Heart left ventricle (tissue), 16 donors: ENCODE measurements at regions not wholly inside any gene's neighbourhood (a gene's known extent, or its start where the extent isn't known, plus 50 kb on each side); places are given as distances from the start of the nearest gene placed in this dataset.
A peak's percentile ranks its signal among the peaks of the same experiment; 100 is the strongest.

Experiments used
- ATAC-seq, 4 donors: fragments of 200-7000 bp; cut with Tn5 transposase; one replicate each; pipeline ENCODE4 v1.9.1; 2020 to 2022; ENCODE audit warnings: moderate library complexity in 4 of 4, mild to moderate bottlenecking in 3 of 4, moderate number of reproducible peaks in 1 of 4
- DNase-seq, 5 donors: peaks; one replicate each; pipeline ENCODE4 v3.0.0-alpha.2; 2020
- H3K27ac ChIP-seq, 12 donors: fragments of 200-600 bp; sonication (generic) in 4 of 12; one replicate each; pipeline versions ENCODE4 v1.5.0 to v1.8.0; 2016 to 2022; ENCODE audit warnings: mild to moderate bottlenecking in 2 of 12
- H3K27me3 ChIP-seq, 9 donors: fragments of 200-600 bp; sonication (generic) in 2 of 9; one replicate each; pipeline versions ENCODE4 v1.5.1 to v1.8.0; 2016 to 2022; ENCODE audit warnings: mild to moderate bottlenecking in 3 of 9
- H3K36me3 ChIP-seq, 9 donors: fragments of 200-600 bp; sonication (generic) in 2 of 9; one replicate each; pipeline versions ENCODE4 v1.5.0 to v1.8.0; 2018 to 2022; ENCODE audit warnings: mild to moderate bottlenecking in 2 of 9
- H3K4me1 ChIP-seq, 12 donors: fragments of 200-600 bp; sonication (generic) in 4 of 12; one replicate each; pipeline versions ENCODE4 v1.5.0 to v1.8.0; 2016 to 2022; ENCODE audit warnings: mild to moderate bottlenecking in 3 of 12
- H3K4me3 ChIP-seq, 12 donors: fragments of 200-600 bp; sonication (generic) in 4 of 12; one replicate each; pipeline versions ENCODE4 v1.5.0 to v1.8.0; 2017 to 2022; ENCODE audit warnings: mild to moderate bottlenecking in 9 of 12, moderate library complexity in 4 of 12
- H3K9me3 ChIP-seq, 12 donors: fragments of 200-600 bp; sonication (generic) in 4 of 12; one replicate each; pipeline versions ENCODE4 v1.5.0 to v1.8.0; 2016 to 2022; ENCODE audit warnings: mild to moderate bottlenecking in 1 of 12
- CTCF ChIP-seq, 12 donors: fragments of 200-600 bp; sonication (generic) in 4 of 12; IDR thresholded peaks; one replicate each; pipeline versions ENCODE4 v1.5.0 to v1.8.0; 2018 to 2022; ENCODE audit warnings: antibody characterized with exemption in 12 of 12, mild to moderate bottlenecking in 5 of 12
- POLR2A ChIP-seq, 2 donors: fragments of 450-650 bp; IDR thresholded peaks; one replicate each; pipeline ENCODE4 v1.6.1; 2017; ENCODE audit warnings: antibody characterized with exemption in 2 of 2, mild to moderate bottlenecking in 2 of 2, moderate library complexity in 2 of 2
- WGBS, 4 donors: extraction: QIAGEN DNeasy Blood & Tissue Kit in 2 of 4; methylation state at CpG; one replicate each; pipeline versions ENCODE4 v1.1.5 to v1.1.7; 2013 to 2018; 5-methylcytosine and 5-hydroxymethylcytosine counted together
- intact Hi-C, 10 donors: fragments of 100-400 bp; cut with DNase I; formaldehyde crosslinking; loops; one replicate each; pipeline versions ENCODE4 v1.11.1 to v1.14.2; 2022
- donor health status: ischemic (EF 13 %, LVEDD 7.1; RV severe dilation, severe dysfunction).
- donor health status: healthy with polysubstance abuse.
- donor health status: DM: no; HTN: yes; CAD: no.
- donor health status: DM: no; HTN: no; CAD: no.
- donor health status: ischemic (EF 25% LVEDD 6.9; RV normal size, moderate dysfunction).
- donor health status: ischemic (EF 25% LVEDD 5.7; RV mildly dilated, moderate dysfunction).
- donor health status: healthy.
- donor health status: DM: yes; HTN: yes; CAD: no.
- donor health status: ischemic (EF 35%, LVEDD 5.7; RV mildly dilated, moderate dysfunction).
- donor health status: nonischemic (EF 11% LVEDD 7.7; RV severe dilation, severe dysfunction).
- donor health status: DM: yes; HTN: yes; CAD: no.
- donor health status: PGD.
- donor health status: ischemic (EF 29% LVEDD 5.4; RV normal size, mild dysfunction).
- donor health status: nonischemic (EF 23%, LVEDD 6.1; RV moderate dilation, normal function).

- intact Hi-C loops, result loop anchor here in 2 of 10 donors (10.0 kb wide), 2 partner anchors 125 to 145 kb away; no protein-coding TSS in a partner anchor
Observed at GRCh38 chr9:1939926-1940368, 75.2 kb upstream of the SMARCA2 start.

GRCh38 chr9:1941989-1942388, 73.2 kb upstream of the SMARCA2 start:
- no peak for ATAC-seq

More at GRCh38 chr9:1939926-1940368, 75.2 kb upstream of the SMARCA2 start:
- Histone ChIP-seq H3K36me3 (no peaks in the 10 kb centered on the region), H3K4me1 (no peaks in the 10 kb centered on the region), H3K27ac (no peak overlapping the region), H3K27me3 (no peaks in the 10 kb centered on the region), H3K9me3 (no peaks in the 10 kb centered on the region), H3K4me3 (no peak overlapping the region)
- TF ChIP-seq CTCF (IDR thresholded peaks at IDR 0.05) (peak; percentile 17 to 59 (median 49)), POLR2A (IDR thresholded peaks at IDR 0.05) (no peak)
- DNase-seq (no peak), ATAC-seq (peak in 1 of 4 donors; percentile 63)
- WGBS, 4 donors, result 47 to 57% (median 52%) methylated on average over 7 of the region's 7 CpGs

GRCh38 chr9:1946526-1947283, 68.4 kb upstream of the SMARCA2 start:
- Histone ChIP-seq H3K4me3 (no peak overlapping the region), H3K9me3 (no peaks in the 10 kb centered on the region), H3K36me3 (no peaks in the 10 kb centered on the region), H3K4me1 (no peaks in the 10 kb centered on the region), H3K27ac (no peak overlapping the region), H3K27me3 (peaks cover 0 to 5% (median 0%) of the 10 kb centered on the region in 9 donors)
- ATAC-seq (no peak), DNase-seq (no peak)
- no peak for TF ChIP-seq POLR2A (IDR thresholded peaks at IDR 0.05)
- TF ChIP-seq CTCF (IDR thresholded peaks at IDR 0.05), result no peak
- 84 to 87% (median 86%) methylated on average over 7 of the region's 7 CpGs for WGBS, 4 donors
- intact Hi-C loops, result loop anchor here in 2 of 10 donors (10.0 kb wide), 2 partner anchors 118 to 138 kb away; no protein-coding TSS in a partner anchor

More at GRCh38 chr9:1941989-1942388, 73.2 kb upstream of the SMARCA2 start:
- H3K36me3 ChIP-seq, result no peaks in the 10 kb centered on the region
- peak in 7 of 12 donors; percentile 7 to 29 (median 24) for TF ChIP-seq CTCF (IDR thresholded peaks at IDR 0.05)
- TF ChIP-seq POLR2A (IDR thresholded peaks at IDR 0.05), result no peak
- H3K4me3 ChIP-seq, result no peak overlapping the region
- intact Hi-C loops, result loop anchor here in 2 of 10 donors (10.0 kb wide), 2 partner anchors 123 to 143 kb away; no protein-coding TSS in a partner anchor
- no peaks in the 10 kb centered on the region for H3K4me1 ChIP-seq
- H3K9me3 ChIP-seq, result no peaks in the 10 kb centered on the region
- no peaks in the 10 kb centered on the region for H3K27me3 ChIP-seq
- WGBS, 4 donors, result 72 to 79% (median 74%) methylated on average over 3 of the region's 3 CpGs
- H3K27ac ChIP-seq, result no peak overlapping the region
- no peak for DNase-seq

GRCh38 chr9:1947438-1947837, 67.7 kb upstream of the SMARCA2 start:
- intact Hi-C loops, result loop anchor here in 2 of 10 donors (10.0 kb wide), 2 partner anchors 117 to 137 kb away; no protein-coding TSS in a partner anchor
- DNase-seq (no peak), ATAC-seq (no peak)
- Histone ChIP-seq H3K4me3 (no peak overlapping the region), H3K4me1 (no peaks in the 10 kb centered on the region), H3K27ac (no peak overlapping the region), H3K27me3 (peaks cover 0 to 5% (median 0%) of the 10 kb centered on the region in 9 donors), H3K9me3 (no peaks in the 10 kb centered on the region), H3K36me3 (no peaks in the 10 kb centered on the region)
- WGBS, 4 donors, result 68 to 71% (median 69%) methylated on average over 4 of the region's 4 CpGs
- TF ChIP-seq POLR2A (IDR thresholded peaks at IDR 0.05) (no peak), CTCF (IDR thresholded peaks at IDR 0.05) (no peak)
